K562 (cell line): ENCODE measurements at regions not wholly inside any gene's neighbourhood (a gene's known extent, or its start where the extent isn't known, plus 50 kb on each side); places are given as distances from the start of the nearest gene placed in this dataset.

Experiments
- ARHGAP35 ChIP-seq: fragments of 450-650 bp; IDR thresholded peaks from 2 replicates; pipeline ENCODE4 v1.6.1; 2018; ENCODE audit not compliant: partially characterized antibody
- BRCA1 ChIP-seq, 2 experiments: fragments of 450-650 bp in 1 of 2; sonication (generic) in 1 of 2; formaldehyde crosslinking in 1 of 2; IDR thresholded peaks; 2 replicates each; pipeline versions ENCODE4 v1.5.0 to v1.6.1; 2017 to 2020; ENCODE audit warnings: mild to moderate bottlenecking in 1 of 2, missing genetic modification reagents in 1 of 2
- CBX3 ChIP-seq, 2 experiments: IDR thresholded peaks; 1 replicate in 1 of 2; 2 replicates in 1 of 2; pipeline ENCODE4 v1.6.1; 2012; ENCODE audit warnings: inconsistent platforms in 2 of 2, low read length in 2 of 2, borderline replicate concordance in 1 of 2, control low read depth in 1 of 2
- CREB1 ChIP-seq, 2 experiments: sonication (generic) in 1 of 2; formaldehyde crosslinking in 1 of 2; IDR thresholded peaks; 2 replicates each; pipeline versions ENCODE4 v1.6.1 to v1.8.0; 2012 to 2022; ENCODE audit warnings: inconsistent platforms in 1 of 2, mild to moderate bottlenecking in 1 of 2, missing genetic modification reagents in 1 of 2, moderate library complexity in 1 of 2
- JUN ChIP-seq, 2 experiments: sonication (generic) in 1 of 2; formaldehyde crosslinking in 1 of 2; IDR thresholded peaks; 2 replicates each; pipeline versions ENCODE4 v1.6.1 to v1.8.0; 2012 to 2022; ENCODE audit warnings: borderline replicate concordance in 2 of 2, mild to moderate bottlenecking in 2 of 2, improper control_type of control experiment in 1 of 2, low read depth in 1 of 2, low read length in 1 of 2, missing genetic modification reagents in 1 of 2
- PYGO2 ChIP-seq: fragments of 450-650 bp; IDR thresholded peaks from 2 replicates; pipeline ENCODE4 v1.6.1; 2016; ENCODE audit warnings: mild to moderate bottlenecking, missing genetic modification characterization, moderate library complexity, missing compliant biosample characterization
- TAF1 ChIP-seq: IDR thresholded peaks from 2 replicates; pipeline ENCODE4 v1.6.1; 2011; ENCODE audit warnings: mild to moderate bottlenecking, low read length, moderate library complexity; ENCODE audit not compliant: insufficient read depth, control insufficient read depth, severe bottlenecking; ENCODE audit errors: extremely low read depth
- ZNF668 ChIP-seq: fragments of 250-450 bp; sonication (Bioruptor Pico); IDR thresholded peaks from 2 replicates; pipeline ENCODE4 v1.8.0; 2022; ENCODE audit warnings: mild to moderate bottlenecking, inconsistent platforms
- ZSCAN29 ChIP-seq: fragments of 450-650 bp; IDR thresholded peaks from 2 replicates; pipeline ENCODE4 v1.6.1; 2017
- TF ChIP-seq, protein P1 (sequence below): fragments of 250-450 bp; sonication (Bioruptor Pico); IDR thresholded peaks from 2 replicates; pipeline ENCODE4 v1.8.0; 2021; ENCODE audit warnings: borderline replicate concordance, mild to moderate bottlenecking, moderate library complexity; ENCODE audit not compliant: poor library complexity, severe bottlenecking
- TF ChIP-seq, protein P2 (sequence below), 3 experiments: IDR thresholded peaks in 2 of 3; conservative IDR thresholded peaks in 1 of 3; 2 replicates each; pipeline ENCODE4 v1.5.1; 2011 to 2012; ENCODE audit warnings: low read length in 3 of 3, mild to moderate bottlenecking in 3 of 3, control low read depth in 2 of 3, improper control_type of control experiment in 1 of 3, inconsistent platforms in 1 of 3, low read depth in 1 of 3, mixed read lengths in 1 of 3, moderate library complexity in 1 of 3; ENCODE audit not compliant: insufficient read depth in 2 of 3

DNA sequence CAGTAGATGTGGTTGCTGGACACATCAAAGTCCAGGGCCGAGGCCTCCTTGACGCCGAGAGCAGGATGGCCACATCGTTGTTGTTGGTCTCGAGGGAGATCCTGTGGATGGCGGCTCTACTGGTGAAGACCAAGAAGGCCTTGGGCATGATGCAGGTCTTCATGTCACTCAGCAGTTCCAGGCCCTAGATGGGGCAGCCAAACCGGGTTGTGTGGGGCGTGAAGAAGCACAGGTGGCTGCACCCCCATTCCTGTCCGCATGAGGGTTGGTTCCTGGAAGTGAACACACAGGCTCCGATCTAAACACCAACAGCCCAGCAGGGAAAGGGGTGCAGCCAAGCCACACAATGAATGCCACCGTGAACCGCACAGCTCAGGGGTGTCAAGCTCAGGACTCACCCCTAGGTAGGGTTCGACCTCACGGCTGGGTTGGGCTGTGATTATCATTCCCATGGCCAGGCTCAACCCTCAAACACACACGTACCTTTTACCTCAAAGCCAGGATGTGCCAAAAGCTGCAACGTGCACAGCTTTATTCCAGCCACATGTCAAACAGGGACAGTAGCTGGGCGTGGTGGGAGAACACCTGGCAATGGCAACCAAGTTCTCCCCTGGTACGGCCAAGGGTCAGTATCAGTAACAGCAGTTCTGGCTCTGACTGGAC lies 132.3 kb downstream of the CRYBB2 start:
- TF ChIP-seq BRCA1 (IDR thresholded peaks at IDR 0.05) (no peak), BRCA1 (CRISPR knock-in tag; IDR thresholded peaks at IDR 0.05) (no peak), PYGO2 (tag) (no peak), TAF1 (no peak), ZNF668 (CRISPR knock-in tag) (no peak), ZSCAN29 (no peak), CBX3 (IDR thresholded peaks at IDR 0.05; ENCODE audit: borderline replicate concordance in 1 of 2, low read length in 2 of 2) (no peak), CREB1 (IDR thresholded peaks at IDR 0.05) (no peak), CREB1 (CRISPR knock-in tag; IDR thresholded peaks at IDR 0.05) (no peak), JUN (IDR thresholded peaks at IDR 0.05; ENCODE audit: borderline replicate concordance, low read depth, low read length) (no peak), JUN (CRISPR knock-in tag; IDR thresholded peaks at IDR 0.05; ENCODE audit: borderline replicate concordance) (no peak), ARHGAP35 (no peak)
- TF ChIP-seq, protein P1, sequence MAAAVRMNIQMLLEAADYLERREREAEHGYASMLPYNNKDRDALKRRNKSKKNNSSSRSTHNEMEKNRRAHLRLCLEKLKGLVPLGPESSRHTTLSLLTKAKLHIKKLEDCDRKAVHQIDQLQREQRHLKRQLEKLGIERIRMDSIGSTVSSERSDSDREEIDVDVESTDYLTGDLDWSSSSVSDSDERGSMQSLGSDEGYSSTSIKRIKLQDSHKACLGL: no peak
- TF ChIP-seq, protein P2, sequence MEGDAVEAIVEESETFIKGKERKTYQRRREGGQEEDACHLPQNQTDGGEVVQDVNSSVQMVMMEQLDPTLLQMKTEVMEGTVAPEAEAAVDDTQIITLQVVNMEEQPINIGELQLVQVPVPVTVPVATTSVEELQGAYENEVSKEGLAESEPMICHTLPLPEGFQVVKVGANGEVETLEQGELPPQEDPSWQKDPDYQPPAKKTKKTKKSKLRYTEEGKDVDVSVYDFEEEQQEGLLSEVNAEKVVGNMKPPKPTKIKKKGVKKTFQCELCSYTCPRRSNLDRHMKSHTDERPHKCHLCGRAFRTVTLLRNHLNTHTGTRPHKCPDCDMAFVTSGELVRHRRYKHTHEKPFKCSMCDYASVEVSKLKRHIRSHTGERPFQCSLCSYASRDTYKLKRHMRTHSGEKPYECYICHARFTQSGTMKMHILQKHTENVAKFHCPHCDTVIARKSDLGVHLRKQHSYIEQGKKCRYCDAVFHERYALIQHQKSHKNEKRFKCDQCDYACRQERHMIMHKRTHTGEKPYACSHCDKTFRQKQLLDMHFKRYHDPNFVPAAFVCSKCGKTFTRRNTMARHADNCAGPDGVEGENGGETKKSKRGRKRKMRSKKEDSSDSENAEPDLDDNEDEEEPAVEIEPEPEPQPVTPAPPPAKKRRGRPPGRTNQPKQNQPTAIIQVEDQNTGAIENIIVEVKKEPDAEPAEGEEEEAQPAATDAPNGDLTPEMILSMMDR (IDR thresholded peaks at IDR 0.05 in 2 of 3, conservative IDR thresholded peaks at IDR 0.05 in 1 of 3; ENCODE audit: insufficient read depth in 2 of 3, low read depth in 1 of 3, low read length in 3 of 3): no peak
